MCF 10A (cell line): ENCODE measurements at regions not wholly inside any gene's neighbourhood (a gene's known extent, or its start where the extent isn't known, plus 50 kb on each side); places are given as distances from the start of the nearest gene placed in this dataset.

Source experiments
- BruUV-seq: library from RNA; stranded (reverse); fragments of 400-500 nt; replicated peaks from 2 replicates; lab custom pipeline; 2021; lab: Mats Ljungman, UMichigan
- CTCF ChIA-PET: fragments of 300-600 bp; sonication (Branson Sonifier 250); formaldehyde crosslinking; extraction: SDS; loops from one replicate; lab custom pipeline; 2021; ENCODE audit warnings: antibody characterized with exemption, inconsistent platforms; lab: Yijun Ruan, JAX
- POLR2A ChIA-PET: fragments of 300-600, 350-650 bp; sonication (Branson Sonifier 250); formaldehyde crosslinking; extraction: SDS; loops from one replicate; lab custom pipeline; 2020; ENCODE audit warnings: antibody characterized with exemption, inconsistent platforms; lab: Yijun Ruan, JAX
- DNase-seq: peaks from one replicate; pipeline ENCODE4 v3.0.0-alpha.2; 2018; ENCODE audit not compliant: unreplicated experiment
- H3K27ac Mint-ChIP-seq: one replicate; pipeline ENCODE4 v1.8.0; 2022; ENCODE audit warnings: mild to moderate bottlenecking, low read depth, mixed read lengths; ENCODE audit not compliant: unreplicated experiment
- H3K27me3 Mint-ChIP-seq: one replicate; pipeline ENCODE4 v1.8.0; 2022; ENCODE audit warnings: mixed read lengths; ENCODE audit not compliant: insufficient read depth, unreplicated experiment
- H3K36me3 Mint-ChIP-seq: one replicate; pipeline ENCODE4 v1.8.0; 2022; ENCODE audit warnings: mild to moderate bottlenecking, moderate library complexity, mixed read lengths; ENCODE audit not compliant: insufficient read depth, unreplicated experiment
- H3K4me1 Mint-ChIP-seq: one replicate; pipeline ENCODE4 v1.8.0; 2022; ENCODE audit warnings: mixed read lengths; ENCODE audit not compliant: insufficient read depth, unreplicated experiment
- H3K4me3 Mint-ChIP-seq: one replicate; pipeline ENCODE4 v1.8.0; 2022; ENCODE audit warnings: mild to moderate bottlenecking, moderate library complexity, mixed read lengths; ENCODE audit not compliant: unreplicated experiment
- H3K9me3 Mint-ChIP-seq: one replicate; pipeline ENCODE4 v1.8.0; 2022; ENCODE audit warnings: mixed read lengths; ENCODE audit not compliant: unreplicated experiment
- CTCF ChIP-seq: fragments of 200-600 bp; IDR thresholded peaks from one replicate; pipeline ENCODE4 v1.8.0; 2022; ENCODE audit warnings: antibody characterized with exemption, mild to moderate bottlenecking; ENCODE audit not compliant: unreplicated experiment
- intact Hi-C: fragments of 100-400 bp; cut with micrococcal nuclease; formaldehyde crosslinking; loops from 2 replicates; pipeline ENCODE4 v1.14.1; 2022

- DNase-seq = no peak
- BruUV-seq = no TSS peak
- no peak overlapping the region for H3K27ac Mint-ChIP-seq
- peaks cover 8% of the 10 kb centered on the region for H3K9me3 Mint-ChIP-seq
- H3K4me1 Mint-ChIP-seq = no peaks in the 10 kb centered on the region
- intact Hi-C loops = no loop called here
- TF ChIP-seq CTCF = no peak
- no peaks in the 10 kb centered on the region for H3K27me3 Mint-ChIP-seq
- H3K4me3 Mint-ChIP-seq = no peak overlapping the region
- H3K36me3 Mint-ChIP-seq = no peaks in the 10 kb centered on the region
- ChIA-PET CTCF (interaction anchor here (0.6 kb wide), 1 partner anchor 170 kb away, joined by 3 read pairs; no protein-coding TSS in a partner anchor), POLR2A (no interaction called here)
Measured at GRCh38 chr5:18496041-18496440, 861.8 kb downstream of the TAF11L14 start.

DNA sequence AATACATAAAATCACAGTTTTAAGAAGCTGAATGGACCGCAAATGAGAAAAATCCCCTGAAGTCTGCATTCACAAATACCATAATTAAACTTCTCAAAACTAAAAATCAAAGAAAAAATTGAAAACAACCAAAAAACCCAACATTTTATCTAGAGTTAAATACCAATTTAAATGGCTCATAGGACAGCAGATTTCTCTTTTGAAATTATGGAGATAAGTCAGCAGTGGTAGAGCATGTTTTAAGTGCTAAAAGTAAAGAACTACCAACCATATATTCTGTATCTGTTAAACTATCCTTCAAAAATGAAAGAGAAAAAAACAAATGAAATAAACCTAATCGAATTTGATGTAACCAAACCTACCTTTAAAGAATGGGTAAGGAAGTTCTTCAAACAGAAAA is 862.8 kb downstream of the TAF11L14 start:
- Mint-ChIP-seq H3K9me3 (peaks cover 8% of the 10 kb centered on the region), H3K4me3 (no peak overlapping the region), H3K27ac (no peak overlapping the region), H3K36me3 (no peaks in the 10 kb centered on the region), H3K4me1 (no peaks in the 10 kb centered on the region), H3K27me3 (no peaks in the 10 kb centered on the region)
- POLR2A ChIA-PET = no interaction called here
- no TSS peak for BruUV-seq
- no peak for DNase-seq
- CTCF ChIA-PET = no interaction called here
- intact Hi-C loops = no loop called here
- TF ChIP-seq CTCF = no peak

DNA sequence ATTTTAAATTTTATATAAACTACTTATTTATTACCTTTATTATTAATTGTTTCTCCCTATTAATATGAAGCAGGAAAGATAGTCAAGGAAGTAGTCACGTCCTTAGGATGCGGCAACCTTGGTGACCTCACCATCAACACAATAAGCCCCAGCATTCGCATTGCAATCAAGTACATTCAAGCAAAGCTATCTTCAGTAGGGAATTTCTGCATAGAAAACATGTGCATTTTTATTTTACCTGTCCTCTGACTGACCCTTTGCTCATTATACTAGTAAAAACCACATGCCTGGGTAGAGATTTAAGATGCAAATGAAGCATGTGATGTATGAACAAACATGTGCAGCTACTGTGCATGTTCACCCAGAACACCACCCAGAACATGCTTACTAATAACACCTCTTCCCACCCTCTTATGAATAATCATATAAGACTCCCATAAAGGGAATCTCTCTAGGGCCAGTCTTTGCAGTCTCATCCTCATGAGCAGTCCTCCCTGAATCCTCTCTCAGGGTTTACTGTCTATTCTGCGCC is 869.6 kb downstream of the TAF11L14 start:
- ChIA-PET CTCF (interaction anchor here (0.6 kb wide), 1 partner anchor 199 kb away, joined by 3 read pairs; no protein-coding TSS in a partner anchor), POLR2A (no interaction called here)
- no TSS peak for BruUV-seq
- Mint-ChIP-seq H3K27ac (no peak overlapping the region), H3K4me3 (no peak overlapping the region), H3K27me3 (no peaks in the 10 kb centered on the region), H3K9me3 (peaks cover 5% of the 10 kb centered on the region), H3K4me1 (no peaks in the 10 kb centered on the region), H3K36me3 (no peaks in the 10 kb centered on the region)
- no peak for DNase-seq
- TF ChIP-seq CTCF = no peak
- intact Hi-C loops = no loop called here

DNA sequence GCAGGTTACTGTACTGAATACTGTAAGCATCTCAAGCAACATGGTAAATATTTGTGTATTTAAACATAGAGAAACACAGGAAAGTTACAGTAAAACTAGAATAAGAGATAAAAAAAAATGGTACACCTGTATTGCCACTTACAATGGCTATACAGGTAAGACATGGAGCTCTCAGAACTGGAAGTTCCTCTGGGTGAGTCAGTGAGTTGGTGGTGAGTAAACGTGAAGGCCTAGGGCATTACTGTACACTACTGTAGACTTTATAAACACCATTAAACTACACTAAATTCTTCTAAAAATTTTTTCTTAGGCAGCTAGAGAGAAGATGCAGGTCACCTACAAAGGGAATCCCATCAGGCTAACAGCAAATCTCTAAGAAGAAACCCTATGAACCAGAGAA is 872.9 kb downstream of the TAF11L14 start:
- no TSS peak for BruUV-seq
- DNase-seq = no peak

More for the DNA sequence above, 872.9 kb downstream of the TAF11L14 start:
- no peaks in the 10 kb centered on the region for H3K36me3 Mint-ChIP-seq
- POLR2A ChIA-PET = no interaction called here
- CTCF ChIA-PET = interaction anchor here (0.7 to 1.2 kb wide), 2 partner anchors 126 to 778 kb away, joined by 3 read pairs; no protein-coding TSS in a partner anchor
- no peaks in the 10 kb centered on the region for H3K4me1 Mint-ChIP-seq
- intact Hi-C loops = no loop called here
- no peak for TF ChIP-seq CTCF
- no peak overlapping the region for H3K27ac Mint-ChIP-seq
- peaks cover 7% of the 10 kb centered on the region for H3K9me3 Mint-ChIP-seq
- H3K4me3 Mint-ChIP-seq = no peak overlapping the region
- no peaks in the 10 kb centered on the region for H3K27me3 Mint-ChIP-seq
